GM20431 (cell line): ENCODE measurements at regions not wholly inside any gene's neighbourhood (a gene's known extent, or its start where the extent isn't known, plus 50 kb on each side); places are given as distances from the start of the nearest gene placed in this dataset.
"Not testable (repeated sequence)": the region's sequence is repeated elsewhere in the genome, so short reads cannot be mapped to it uniquely, and the experiment has no call there.

ENCODE experiments used
- in situ Hi-C: fragments of 300-500 bp; cut with MseI, MboI; formaldehyde crosslinking; loops from one replicate; pipeline ENCODE4 v1.15.0; 2020; ENCODE audit warnings: low sequenced_read_pairs; ENCODE audit not compliant: unreplicated experiment

DNA sequence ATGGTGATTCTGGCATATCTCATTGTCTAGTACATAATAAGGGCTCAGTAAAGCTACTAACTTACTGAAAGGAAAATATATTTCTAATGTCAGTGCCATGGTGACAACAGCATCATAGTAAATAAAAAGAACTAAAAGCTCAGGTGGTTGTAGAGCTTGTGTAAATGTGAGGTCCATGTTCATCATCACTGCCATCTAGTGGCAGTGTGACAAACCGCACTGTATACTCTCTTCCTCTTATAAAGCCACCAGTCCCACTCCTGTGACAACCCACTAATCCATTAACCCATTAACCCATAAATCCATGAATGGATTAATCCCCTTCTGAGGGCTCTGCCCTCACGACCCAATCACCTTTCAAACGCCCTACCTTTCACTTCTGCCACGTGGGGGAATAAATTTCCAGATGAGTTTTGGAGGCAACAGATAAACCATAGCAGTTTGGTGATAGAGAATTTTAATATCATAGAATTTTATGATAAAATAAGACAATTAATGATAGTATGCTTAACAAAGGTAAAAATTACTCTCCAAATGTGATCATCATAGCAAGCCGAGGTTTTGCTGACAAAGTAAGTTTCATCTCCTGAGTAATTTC, 160.4 kb upstream of the SGCG start:
- in situ Hi-C loops: no loop called here

DNA sequence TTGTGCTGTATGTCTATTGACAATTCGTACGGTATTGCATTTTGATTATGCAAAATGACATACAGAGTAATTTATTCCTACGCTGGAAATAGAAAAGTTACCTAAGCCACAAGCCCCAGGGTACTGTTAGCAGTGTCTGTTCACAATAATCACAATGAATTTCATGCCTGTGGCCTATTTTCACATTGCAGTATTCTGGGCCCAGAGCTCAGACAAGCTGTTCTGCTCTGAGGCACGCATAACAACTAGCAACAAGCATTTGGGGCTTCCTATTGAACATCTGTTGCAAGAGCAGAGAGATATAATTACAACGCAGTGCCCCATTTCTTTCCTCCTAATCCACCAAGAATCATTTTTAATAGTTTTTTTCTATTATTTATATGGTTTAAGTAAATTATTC, 158.9 kb upstream of the SGCG start:
- in situ Hi-C loops: no loop called here

DNA sequence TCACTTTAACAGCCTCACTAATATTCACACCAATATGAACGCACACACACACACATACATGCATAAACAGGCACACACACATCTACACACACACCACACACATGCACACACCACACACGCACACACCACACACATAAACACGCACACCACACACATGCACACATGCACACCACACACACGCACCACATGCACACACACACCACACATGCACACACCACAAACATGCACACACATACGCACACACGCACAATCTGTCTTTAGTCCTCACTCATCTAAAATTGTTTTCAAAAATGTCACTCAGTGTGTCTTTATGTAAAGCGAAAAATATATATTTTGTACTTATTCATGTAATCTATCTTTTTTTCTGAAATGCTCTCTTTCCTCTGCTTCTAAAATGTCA, 158.1 kb upstream of the SGCG start:
- in situ Hi-C loops: no loop called here

DNA sequence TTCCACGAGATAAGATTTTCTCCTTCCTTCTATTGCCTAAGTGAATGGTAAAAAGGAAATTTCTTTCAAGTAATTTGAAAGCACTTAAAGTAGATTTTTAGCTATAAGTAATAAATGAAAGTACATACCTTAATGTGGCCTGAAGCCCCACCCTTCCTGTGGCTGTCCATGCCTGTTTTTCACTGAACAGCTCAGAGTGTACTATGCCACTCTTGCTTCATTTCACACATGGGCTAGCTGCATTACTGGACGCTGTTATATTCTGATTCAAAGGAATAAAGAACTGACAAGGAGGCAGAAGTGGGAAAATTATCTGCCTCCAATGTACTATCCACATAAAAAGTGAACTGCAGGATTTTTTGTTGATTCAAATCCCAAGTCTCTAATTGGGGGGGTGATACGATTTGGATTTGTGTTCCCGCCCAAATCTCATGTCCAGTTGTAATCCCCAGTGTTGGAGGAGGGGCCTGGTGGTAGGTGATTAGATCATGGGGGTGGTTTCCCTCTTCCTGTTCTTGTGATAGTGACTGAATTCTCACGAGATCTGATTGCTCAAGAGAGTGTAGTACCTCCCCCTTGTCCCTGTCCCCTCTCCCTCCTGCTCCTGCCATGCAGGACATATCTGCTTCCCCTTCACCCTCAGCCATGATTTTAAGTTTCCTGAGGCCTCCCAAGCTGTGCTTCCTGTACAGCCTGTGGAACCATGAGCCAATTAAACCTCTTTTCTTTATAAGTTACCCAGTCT, 154.7 kb upstream of the SGCG start:
- in situ Hi-C loops: no loop called here

DNA sequence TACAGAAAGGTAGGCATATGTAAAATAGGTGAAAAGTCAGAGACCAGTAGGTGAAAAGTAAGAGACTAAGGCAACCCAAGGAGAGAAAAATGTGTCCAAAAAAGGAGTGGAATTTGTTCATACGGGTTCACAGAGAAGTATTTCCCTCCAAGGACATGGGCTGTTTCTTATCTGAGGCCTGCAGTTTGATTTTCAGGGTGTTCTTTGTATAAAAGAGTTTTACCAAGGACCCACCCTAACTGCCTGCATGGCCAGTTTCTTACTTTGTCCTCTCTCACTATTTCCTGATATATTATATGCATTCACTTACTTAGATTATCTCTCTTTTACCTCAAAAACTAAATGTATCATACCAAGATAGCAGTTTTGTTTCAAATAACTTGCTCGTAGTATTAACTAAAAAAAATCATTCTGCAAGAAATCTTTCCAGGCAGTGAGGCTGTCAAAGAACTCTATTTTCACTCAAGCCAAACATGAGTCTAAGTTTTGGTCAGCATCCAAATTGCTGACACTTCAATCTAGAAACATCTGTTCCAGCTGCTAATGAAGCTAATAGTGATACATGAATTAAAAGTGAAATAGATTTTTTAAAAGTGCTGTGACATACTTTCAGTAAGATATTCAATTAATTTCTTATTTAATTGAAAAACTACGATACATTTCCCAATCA, 141.4 kb upstream of the SGCG start:
- in situ Hi-C loops: no loop called here

DNA sequence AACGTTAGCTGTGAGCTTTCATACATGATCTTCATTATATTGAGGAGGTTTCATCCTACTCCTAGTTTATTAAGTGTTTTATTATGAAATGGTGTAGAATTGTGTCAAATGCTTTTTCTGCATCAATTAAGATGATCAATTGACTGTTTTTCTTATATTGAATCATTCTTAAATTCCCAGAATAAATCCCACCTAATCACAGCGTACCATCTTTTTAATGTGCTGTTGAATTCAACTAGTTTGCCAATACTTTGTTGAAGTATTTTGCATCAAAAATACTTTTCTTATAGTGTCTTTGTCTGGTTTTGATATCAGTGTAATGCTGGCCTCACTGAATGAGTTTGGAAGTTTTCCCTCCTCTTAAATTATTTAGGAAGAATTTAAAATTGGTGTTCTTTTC, 138.6 kb upstream of the SGCG start:
- in situ Hi-C loops: no loop called here

DNA sequence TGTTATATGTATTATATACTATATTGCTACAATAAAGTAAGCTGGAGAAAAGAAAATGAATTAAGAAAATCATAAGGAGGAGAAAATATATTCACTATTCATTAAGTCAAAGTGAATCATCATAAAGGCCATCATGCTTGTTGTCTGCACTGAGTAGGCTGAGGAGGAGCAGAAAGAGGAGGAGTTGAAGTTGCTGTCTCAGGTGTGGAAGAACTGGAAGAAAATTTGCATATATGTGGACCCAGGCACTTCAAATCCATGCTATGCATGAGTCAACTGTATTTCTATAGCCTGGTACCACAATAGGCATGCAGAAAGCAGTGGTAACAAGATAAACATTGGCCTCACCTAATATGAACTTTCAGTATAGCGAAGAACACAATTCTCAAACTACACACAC, 135.9 kb upstream of the SGCG start:
- in situ Hi-C loops: no loop called here

DNA sequence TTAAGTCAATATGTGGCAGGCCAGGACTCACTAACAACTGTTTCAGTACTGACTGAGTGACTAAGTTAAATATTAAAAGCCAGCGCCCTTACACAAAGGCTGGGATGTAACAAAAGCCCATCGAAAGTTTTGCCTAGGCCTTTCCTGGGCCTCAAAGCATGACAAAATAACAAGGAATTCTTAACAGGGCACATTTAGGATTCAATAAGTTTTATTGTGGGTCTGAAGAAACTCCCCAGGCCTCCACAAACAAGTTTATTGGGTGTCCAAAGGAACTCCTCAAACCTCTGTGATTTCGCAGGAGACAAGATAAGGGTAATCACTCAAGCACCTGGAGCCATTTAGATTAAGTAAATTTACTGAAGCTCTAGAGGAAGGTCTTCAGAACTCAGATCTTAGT, 130.7 kb upstream of the SGCG start:
- in situ Hi-C loops: no loop called here

DNA sequence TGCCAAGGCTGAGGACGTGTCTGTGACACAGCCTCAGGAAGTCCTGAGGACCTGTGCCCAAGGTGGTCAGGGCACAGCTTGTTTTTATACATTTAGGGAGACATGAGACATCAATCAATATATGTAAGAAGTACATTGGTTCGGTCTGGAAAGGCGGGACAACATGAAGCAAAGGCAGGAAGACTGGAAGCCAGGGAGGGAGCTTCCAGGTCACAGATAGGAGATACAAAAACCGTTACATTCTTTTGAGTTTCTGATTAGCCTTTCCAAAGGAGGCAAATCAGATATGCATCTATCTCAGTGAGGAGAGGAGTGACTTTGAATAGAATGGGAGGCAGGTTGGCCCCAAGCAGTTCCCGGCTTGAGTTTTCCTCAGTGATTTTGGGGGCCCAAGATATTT, 127.1 kb upstream of the SGCG start:
- in situ Hi-C loops: not testable (repeated sequence)

DNA sequence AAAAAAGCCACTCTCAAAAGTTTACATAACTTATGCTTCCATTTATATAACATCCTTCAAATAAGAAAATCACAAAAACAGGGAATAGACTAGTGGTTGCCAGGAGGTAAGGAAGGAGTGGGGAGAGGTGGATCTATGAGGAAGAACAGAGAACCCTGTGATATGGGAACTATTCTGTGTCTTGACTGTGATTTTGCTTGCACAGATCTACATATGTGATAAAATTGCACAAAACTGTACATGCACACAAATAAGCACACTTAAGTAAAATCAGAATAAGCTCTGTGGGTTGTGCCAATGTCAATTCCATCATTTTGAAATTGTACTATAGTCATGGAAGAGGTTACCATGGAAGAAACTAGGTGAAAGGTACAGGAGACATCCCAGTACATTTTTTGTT, 121.6 kb upstream of the SGCG start:
- in situ Hi-C loops: no loop called here

DNA sequence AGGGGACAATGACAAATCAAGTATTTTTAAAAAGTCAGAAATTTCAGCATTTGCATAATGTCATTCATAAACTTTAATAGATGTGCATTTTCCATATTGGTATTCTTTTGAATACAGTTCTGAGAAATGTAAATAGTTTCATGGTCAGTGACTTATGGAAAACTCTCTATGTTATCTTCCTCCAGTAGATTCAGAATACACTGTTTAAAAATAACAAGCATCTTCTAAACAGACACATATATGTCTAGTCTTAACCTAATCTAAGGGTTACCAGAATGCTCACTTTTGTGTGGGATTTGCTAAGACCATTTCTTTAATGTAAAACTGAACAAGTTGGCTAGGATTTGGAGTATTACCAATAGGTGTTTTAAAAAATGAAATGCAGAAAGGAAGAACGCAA, 119.8 kb upstream of the SGCG start:
- in situ Hi-C loops: no loop called here

DNA sequence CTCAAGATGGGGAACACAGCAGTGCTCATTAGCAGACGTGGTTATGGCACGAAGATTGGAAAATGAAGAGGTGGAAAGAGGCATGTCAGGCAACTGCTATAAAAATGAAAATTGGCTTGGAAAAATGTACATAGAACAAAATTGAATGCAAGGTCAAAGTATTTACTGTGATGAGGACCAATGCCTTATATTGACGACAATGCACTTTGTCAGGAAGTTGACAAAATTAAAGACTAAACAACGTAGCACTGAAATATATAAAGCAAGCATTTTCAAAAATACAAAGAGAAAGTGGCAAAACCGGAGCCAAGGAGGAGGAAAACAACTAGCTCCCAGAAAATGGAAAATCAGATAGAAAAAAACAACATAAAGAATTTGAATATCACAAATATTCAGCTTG, 113.7 kb upstream of the SGCG start:
- in situ Hi-C loops: no loop called here

DNA sequence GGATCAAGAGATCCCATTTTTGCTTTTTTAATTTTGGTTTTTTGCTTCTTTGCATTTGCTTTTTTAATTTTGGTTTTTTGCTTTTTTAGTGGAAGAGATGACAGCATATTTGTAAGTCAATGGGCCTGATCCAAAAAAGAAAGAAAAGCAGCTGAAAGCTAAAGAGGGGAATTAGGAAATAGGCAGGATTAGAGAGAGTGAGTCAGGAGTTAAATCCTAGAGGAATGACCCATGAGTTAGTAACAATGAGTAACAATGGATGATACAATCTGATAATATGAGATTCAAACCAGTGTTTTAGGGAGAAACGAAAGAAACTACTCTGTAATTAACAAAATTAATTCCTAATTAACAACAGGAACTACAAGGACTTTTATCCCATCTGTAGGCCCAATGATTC, 111.2 kb upstream of the SGCG start:
- in situ Hi-C loops: no loop called here

DNA sequence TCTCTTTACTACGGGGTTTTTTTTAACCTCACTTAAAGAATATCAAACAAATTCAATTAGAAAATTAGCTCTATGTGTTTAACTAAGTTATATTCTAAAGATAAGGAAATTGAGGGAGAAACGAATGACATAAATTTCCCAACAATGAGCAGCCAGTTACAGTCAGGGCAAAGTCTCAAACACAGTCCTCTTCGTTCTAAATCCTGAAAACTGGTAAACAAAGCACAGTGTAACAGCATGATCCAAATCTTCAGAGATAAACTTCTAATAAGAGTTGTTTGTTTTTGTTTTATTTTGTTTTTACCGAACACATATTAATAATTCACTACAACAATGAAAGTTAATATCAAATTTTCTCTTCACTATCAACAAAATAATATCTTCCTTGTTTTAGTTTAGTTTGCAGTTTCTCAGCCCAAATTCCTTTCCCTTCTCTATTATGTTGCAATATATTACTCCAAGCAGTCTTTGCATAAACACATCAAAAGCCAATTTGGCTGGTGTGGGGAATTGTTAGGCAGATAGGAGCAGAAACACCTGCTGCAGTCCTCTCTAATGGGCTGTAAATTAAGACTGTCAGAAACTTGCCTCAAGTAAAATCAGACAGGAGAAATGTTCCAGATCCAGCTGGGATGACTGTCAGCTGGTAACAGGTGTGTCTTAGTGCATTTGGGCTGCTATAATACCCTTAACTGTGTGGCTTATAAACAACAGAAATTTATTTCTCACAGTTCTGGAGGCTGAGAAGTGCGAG, 106.5 kb upstream of the SGCG start:
- in situ Hi-C loops: no loop called here

DNA sequence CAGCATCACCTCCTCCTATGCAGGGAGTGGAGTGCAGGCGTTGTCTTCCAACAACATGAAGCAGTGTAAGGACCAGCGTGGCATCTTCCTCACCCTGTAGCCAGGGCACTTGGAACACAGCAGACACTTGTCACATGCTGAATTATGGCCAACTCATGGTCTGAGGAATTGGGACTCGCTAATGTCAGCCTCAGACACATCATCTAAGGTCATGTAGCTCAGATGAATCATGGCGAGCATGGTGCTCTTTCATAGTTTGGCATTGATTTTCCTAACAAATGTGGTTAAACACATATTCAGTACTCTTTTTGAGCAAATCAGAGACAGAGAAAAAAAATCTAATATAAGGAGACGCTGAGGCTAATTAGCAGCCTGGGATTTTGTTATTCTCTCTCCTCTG, 99.6 kb upstream of the SGCG start:
- in situ Hi-C loops: no loop called here

DNA sequence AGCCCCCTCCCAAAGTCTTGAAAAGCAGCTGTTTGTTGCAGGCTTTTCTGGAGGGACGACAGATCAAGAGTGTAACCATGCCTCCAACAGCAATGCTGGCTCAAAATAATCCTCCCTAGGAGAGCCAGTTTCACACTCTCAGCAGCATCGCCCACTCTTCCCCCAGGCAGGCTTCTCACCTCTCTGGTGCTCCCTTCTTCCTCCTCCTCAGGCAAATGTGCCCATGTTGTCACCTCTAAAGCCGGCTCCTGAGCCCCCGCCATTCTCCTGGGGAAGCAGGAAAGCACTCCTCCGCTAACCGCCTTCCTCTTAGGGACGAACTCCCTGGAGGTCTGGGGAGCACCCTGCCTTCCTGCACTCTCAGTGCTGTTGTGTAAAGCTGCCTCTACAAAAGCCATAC, 98.9 kb upstream of the SGCG start:
- in situ Hi-C loops: no loop called here

DNA sequence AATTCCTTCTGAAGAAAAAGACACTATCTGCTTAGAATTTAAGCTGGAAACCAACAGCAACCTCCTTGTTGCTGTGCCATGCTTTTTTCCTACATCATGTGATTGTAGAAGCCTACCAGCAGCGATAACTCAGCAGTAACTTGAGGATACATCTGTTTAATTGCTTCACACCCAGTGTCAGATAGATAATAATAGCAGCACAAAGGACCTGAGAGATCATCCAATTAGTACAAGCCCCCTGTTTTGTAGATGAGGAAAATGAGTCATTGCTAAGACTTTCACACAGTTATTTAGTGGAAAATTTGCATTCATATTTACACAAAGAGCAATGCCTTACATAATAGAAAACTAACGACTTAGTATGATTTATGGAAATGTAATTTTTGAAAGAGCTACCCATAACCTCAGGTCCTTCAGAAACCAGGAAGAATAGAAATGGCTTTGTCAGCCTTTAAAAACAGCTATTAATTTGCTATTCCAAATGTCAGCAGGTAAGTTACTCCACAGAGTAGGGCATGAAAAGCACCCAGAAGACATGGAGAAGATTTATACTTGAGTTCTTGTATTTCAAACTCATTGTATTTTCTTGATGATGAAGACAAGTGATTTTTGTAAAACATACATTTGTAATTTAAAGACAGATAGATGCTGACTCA, 93.7 kb upstream of the SGCG start:
- in situ Hi-C loops: no loop called here

DNA sequence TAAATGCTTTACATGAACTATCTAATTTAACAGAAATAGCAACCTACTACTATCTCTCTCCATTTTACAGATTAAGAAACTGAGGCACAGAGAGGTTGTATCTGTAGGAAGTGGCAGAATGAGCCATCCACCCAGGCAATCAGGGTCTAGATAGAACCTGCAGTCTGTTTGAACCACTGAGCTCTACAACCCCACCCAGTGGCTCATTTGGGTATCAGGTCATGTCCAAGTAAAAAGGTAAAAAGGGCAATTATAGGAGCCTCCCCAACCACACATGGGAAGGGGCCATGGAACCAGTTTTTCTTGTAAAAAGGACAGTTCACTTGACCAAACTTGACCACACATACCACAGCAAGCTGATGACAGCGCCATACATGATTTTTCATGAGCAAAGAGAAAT, 92.9 kb upstream of the SGCG start:
- in situ Hi-C loops: no loop called here

DNA sequence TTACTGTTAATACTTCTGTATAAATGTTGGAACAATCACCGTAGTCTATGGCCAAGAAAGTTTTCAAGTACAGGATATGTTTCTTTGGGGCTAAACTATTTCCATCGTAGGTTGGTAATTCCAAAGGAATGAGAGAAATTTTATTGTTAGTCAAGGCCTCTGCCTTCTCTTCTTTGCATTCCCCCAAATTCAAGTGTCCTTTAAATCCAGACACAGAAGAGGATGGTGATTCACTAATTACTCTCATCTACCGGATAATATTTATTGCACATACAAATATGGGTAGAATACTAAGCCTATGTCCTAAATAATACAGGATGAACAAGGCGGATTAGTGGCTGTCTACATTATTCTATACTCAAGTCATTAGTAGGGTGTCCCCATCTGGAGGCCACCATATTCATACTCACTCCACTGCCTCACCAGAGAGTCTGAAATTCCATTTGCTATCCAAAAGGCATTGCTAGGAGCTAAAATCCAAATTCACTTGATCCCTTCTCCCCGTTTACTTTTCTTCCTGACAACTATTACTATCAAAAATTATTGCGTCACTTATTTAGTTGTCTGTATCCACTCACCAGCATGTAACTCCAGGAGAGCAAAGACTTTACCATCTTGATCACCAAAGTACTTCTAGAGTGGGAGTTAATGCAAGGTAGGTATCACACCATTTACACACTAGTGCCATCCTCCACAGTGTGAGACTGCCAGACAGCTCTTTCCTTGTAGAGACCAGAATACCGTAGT, 82.4 kb upstream of the SGCG start:
- in situ Hi-C loops: no loop called here

DNA sequence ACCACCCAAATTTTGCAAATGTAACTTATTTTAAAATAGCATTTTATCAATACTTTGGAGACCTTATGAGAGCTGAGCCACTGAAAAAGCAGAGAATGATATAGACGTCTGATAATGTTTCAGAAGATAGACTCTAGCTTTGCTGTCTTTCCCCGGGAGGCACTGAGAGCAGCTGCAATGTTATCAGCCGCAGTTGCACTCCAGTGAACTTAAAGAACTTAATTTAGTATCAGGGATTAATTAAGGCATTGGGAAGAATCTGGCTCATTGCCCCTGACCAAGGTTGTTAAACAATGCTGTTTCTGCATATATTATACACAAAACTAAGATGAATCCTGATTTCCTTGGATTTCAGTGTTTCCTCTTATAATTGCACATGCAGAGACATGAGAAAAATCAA, 75.7 kb upstream of the SGCG start:
- in situ Hi-C loops: no loop called here
